ENCODE measurements at regions not wholly inside any gene's neighbourhood (a gene's known extent, or its start where the extent isn't known, plus 50 kb on each side); places are given as distances from the start of the nearest gene placed in this dataset.

DNA sequence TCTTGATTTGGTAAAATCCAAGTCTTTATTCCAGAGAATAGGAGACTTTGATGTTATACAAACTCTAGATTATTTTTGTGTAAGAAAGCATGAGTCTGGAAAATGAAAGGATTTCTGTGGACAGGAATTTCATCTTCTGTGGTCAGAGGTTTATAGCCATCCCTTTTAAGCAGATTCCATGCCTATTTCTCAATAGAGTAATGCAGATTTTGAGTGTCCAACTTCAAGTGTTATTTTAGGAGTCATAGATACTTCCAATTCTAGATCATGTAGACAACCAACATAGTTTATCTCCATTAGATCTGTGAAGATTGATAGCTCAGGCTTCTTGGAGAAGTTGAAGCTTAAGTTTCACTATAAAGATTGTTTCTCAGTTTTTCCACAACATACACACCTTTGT lies 379.7 kb downstream of the PSAT1 start:
- Histone ChIP-seq H3K27me3 (ENCODE audit: control insufficient read depth, insufficient read depth, low read length) (no peaks in the 10 kb centered on the region), H3K4me3 (ENCODE audit: low read length) (no peak overlapping the region), H3K4me1 (ENCODE audit: control insufficient read depth, insufficient read depth, low read length) (no peaks in the 10 kb centered on the region), H3K27ac (ENCODE audit: low read length) (no peak overlapping the region), H3K9me3 (replicated peaks; ENCODE audit: control insufficient read depth, low read depth, low read length) (no peaks in the 10 kb centered on the region), H3K36me3 (ENCODE audit: control insufficient read depth, insufficient read depth, low read length) (no peaks in the 10 kb centered on the region)
- no peak for DNase-seq

DNA sequence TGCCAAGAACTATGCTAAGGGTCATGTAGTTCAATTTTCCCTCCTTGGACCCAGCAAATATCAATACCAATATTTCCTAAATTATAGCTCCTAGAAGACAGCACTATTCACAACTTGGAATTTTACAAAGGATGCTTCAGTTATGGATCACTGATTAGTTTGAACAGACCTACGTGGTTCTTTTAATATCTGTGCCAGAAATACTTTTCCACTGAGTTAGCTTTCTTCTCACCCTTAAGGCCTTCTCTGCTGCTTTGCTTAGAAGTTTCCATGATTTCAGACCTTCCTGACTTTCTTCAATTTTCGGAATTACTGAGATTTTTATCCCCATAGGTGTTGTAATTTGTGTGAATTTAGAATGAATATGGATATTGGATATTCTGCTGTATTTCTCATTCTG lies 380.4 kb downstream of the PSAT1 start:
- Histone ChIP-seq H3K4me1 (ENCODE audit: control insufficient read depth, insufficient read depth, low read length) (no peaks in the 10 kb centered on the region), H3K9me3 (replicated peaks; ENCODE audit: control insufficient read depth, low read depth, low read length) (no peaks in the 10 kb centered on the region), H3K27ac (ENCODE audit: low read length) (no peak overlapping the region), H3K36me3 (ENCODE audit: control insufficient read depth, insufficient read depth, low read length) (no peaks in the 10 kb centered on the region), H3K27me3 (ENCODE audit: control insufficient read depth, insufficient read depth, low read length) (no peaks in the 10 kb centered on the region), H3K4me3 (ENCODE audit: low read length) (no peak overlapping the region)
- WGBS (ENCODE audit: insufficient coverage) = no CpG with 5 or more reads among the region's 2 CpGs
- no peak for DNase-seq

- WGBS (ENCODE audit: insufficient coverage) = 70% methylated on average over 2 of the region's 5 CpGs
These were observed 382.0 kb downstream of the PSAT1 start for GRCh38 chr9:78678877-78679276.

DNA sequence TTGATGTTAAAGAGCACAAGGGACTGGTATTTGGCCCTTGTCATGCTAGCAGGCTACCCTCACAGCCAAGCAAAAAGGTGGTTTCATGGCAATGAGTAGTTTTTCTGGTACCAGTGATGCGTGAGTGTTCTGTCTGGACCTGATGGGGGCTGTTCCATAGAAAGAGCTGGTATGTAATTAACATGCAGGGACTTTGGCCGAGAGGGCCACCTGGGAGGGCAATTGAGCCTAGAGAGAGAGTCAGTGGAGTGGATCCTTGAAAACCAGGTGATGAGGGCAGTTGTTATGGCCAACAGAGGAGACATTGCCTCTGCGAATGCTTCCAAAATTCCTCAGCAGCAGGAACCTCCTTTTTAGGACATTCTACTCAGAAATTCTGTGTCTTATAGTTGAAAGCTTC lies 383.3 kb downstream of the PSAT1 start:
- Histone ChIP-seq H3K4me3 (ENCODE audit: low read length) (no peak overlapping the region), H3K36me3 (ENCODE audit: control insufficient read depth, insufficient read depth, low read length) (no peaks in the 10 kb centered on the region), H3K4me1 (ENCODE audit: control insufficient read depth, insufficient read depth, low read length) (no peaks in the 10 kb centered on the region), H3K27me3 (ENCODE audit: control insufficient read depth, insufficient read depth, low read length) (no peaks in the 10 kb centered on the region), H3K27ac (ENCODE audit: low read length) (no peak overlapping the region), H3K9me3 (replicated peaks; ENCODE audit: control insufficient read depth, low read depth, low read length) (no peaks in the 10 kb centered on the region)
- no peak for DNase-seq
- 75% methylated on average over 2 of the region's 3 CpGs for WGBS (ENCODE audit: insufficient coverage)

More at GRCh38 chr9:78678877-78679276, 382.0 kb downstream of the PSAT1 start:
- H3K4me3 ChIP-seq (ENCODE audit: low read length) = no peak overlapping the region
- H3K4me1 ChIP-seq (ENCODE audit: control insufficient read depth, insufficient read depth, low read length) = no peaks in the 10 kb centered on the region
- no peak for DNase-seq
- no peaks in the 10 kb centered on the region for H3K36me3 ChIP-seq (ENCODE audit: control insufficient read depth, insufficient read depth, low read length)
- H3K9me3 ChIP-seq (replicated peaks; ENCODE audit: control insufficient read depth, low read depth, low read length) = no peaks in the 10 kb centered on the region
- H3K27me3 ChIP-seq (ENCODE audit: control insufficient read depth, insufficient read depth, low read length) = no peaks in the 10 kb centered on the region
- no peak overlapping the region for H3K27ac ChIP-seq (ENCODE audit: low read length)

DNA sequence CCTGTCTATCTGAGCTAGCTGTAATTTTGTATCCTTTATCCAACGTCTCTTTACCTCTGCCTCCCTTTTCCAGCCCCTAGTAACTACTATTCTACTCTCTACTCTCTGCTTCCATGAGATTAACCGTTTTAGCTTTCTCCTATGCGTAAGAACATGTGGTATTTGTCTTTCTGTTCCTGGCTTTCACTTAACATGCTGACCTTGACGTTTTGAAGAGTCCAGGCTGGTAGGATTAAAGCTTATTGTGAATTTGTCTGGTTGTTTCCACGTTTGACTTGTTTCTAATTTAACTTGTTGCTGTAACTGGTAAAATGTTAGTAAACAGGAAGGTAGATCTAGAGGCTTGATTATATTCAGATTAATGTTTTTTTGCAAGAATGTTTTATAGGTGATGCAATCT lies 385.3 kb downstream of the PSAT1 start:
- no peak for DNase-seq
- 0% methylated on average over 1 of the region's 5 CpGs for WGBS (ENCODE audit: insufficient coverage)
- H3K36me3 ChIP-seq (ENCODE audit: control insufficient read depth, insufficient read depth, low read length) = no peaks in the 10 kb centered on the region

GRCh38 chr9:78685471-78685870 lies 388.5 kb downstream of the PSAT1 start:
- peak; percentile 3 for DNase-seq
- H3K36me3 ChIP-seq (ENCODE audit: control insufficient read depth, insufficient read depth, low read length) = no peaks in the 10 kb centered on the region
- H3K27ac ChIP-seq (ENCODE audit: low read length) = no peak overlapping the region
- H3K4me1 ChIP-seq (ENCODE audit: control insufficient read depth, insufficient read depth, low read length) = no peaks in the 10 kb centered on the region
- no CpG with 5 or more reads among the region's 1 CpG for WGBS (ENCODE audit: insufficient coverage)
- H3K4me3 ChIP-seq (ENCODE audit: low read length) = no peak overlapping the region
- H3K9me3 ChIP-seq (replicated peaks; ENCODE audit: control insufficient read depth, low read depth, low read length) = no peaks in the 10 kb centered on the region
- H3K27me3 ChIP-seq (ENCODE audit: control insufficient read depth, insufficient read depth, low read length) = no peaks in the 10 kb centered on the region

More for the DNA sequence above, 385.3 kb downstream of the PSAT1 start:
- Histone ChIP-seq H3K27ac (ENCODE audit: low read length) (no peak overlapping the region), H3K4me3 (ENCODE audit: low read length) (no peak overlapping the region), H3K4me1 (ENCODE audit: control insufficient read depth, insufficient read depth, low read length) (no peaks in the 10 kb centered on the region), H3K27me3 (ENCODE audit: control insufficient read depth, insufficient read depth, low read length) (no peaks in the 10 kb centered on the region), H3K9me3 (replicated peaks; ENCODE audit: control insufficient read depth, low read depth, low read length) (no peaks in the 10 kb centered on the region)

DNA sequence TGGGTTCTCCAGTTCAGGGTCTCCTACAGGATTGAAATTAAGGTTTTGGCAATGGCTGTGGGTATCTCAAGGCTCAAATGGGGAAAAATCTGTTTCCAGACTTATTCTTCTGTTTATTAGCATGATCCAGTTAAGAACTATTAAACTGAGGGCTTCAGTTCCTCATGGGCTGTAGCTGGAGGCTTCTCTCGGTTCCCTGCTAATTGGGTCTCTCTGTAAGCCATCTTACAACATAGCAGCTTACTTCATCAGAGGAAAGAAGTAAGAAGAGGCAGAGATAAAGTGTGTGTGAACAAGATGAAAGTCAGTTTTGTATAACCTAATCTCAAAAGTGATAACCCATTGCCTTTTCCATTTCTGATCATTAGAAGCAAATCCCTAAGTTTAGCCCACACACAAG lies 391.9 kb downstream of the PSAT1 start:
- Histone ChIP-seq H3K4me3 (ENCODE audit: low read length) (no peak overlapping the region), H3K9me3 (replicated peaks; ENCODE audit: control insufficient read depth, low read depth, low read length) (no peaks in the 10 kb centered on the region)

DNA sequence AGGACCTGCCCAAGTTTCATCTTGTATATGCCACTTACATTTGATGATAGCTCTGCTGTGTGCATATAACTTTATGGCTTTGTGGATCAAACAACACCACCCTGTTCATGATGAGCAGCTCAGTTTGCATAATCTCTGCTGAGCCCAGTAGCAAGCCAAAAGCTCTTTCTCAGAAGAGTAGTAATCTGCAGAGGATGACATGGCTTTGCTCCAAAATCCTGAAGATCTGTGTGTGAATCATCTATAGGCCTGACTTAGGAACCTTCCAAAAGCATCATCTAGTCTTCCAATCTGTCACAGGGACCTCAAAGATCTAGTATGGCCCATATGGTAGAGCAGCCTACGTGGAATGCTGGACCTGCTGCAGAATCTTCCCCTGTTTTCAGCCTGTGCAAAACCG lies 394.6 kb downstream of the PSAT1 start:
- Histone ChIP-seq H3K4me1 (ENCODE audit: control insufficient read depth, insufficient read depth, low read length) (no peaks in the 10 kb centered on the region), H3K4me3 (ENCODE audit: low read length) (no peak overlapping the region), H3K27me3 (ENCODE audit: control insufficient read depth, insufficient read depth, low read length) (no peaks in the 10 kb centered on the region), H3K36me3 (ENCODE audit: control insufficient read depth, insufficient read depth, low read length) (no peaks in the 10 kb centered on the region), H3K27ac (ENCODE audit: low read length) (no peak overlapping the region), H3K9me3 (replicated peaks; ENCODE audit: control insufficient read depth, low read depth, low read length) (no peaks in the 10 kb centered on the region)
- no peak for DNase-seq
- 90% methylated on average over 1 of the region's 2 CpGs for WGBS (ENCODE audit: insufficient coverage)

More for the DNA sequence above, 391.9 kb downstream of the PSAT1 start:
- H3K27me3 ChIP-seq (ENCODE audit: control insufficient read depth, insufficient read depth, low read length) = no peaks in the 10 kb centered on the region
- H3K4me1 ChIP-seq (ENCODE audit: control insufficient read depth, insufficient read depth, low read length) = no peaks in the 10 kb centered on the region
- no peaks in the 10 kb centered on the region for H3K36me3 ChIP-seq (ENCODE audit: control insufficient read depth, insufficient read depth, low read length)
- H3K27ac ChIP-seq (ENCODE audit: low read length) = no peak overlapping the region
- WGBS (ENCODE audit: insufficient coverage) = no CpG with 5 or more reads among the region's 1 CpG
- DNase-seq = no peak

- H3K36me3 ChIP-seq (ENCODE audit: control insufficient read depth, insufficient read depth, low read length) = no peaks in the 10 kb centered on the region
- H3K4me3 ChIP-seq (ENCODE audit: low read length) = no peak overlapping the region
- H3K27ac ChIP-seq (ENCODE audit: low read length) = no peak overlapping the region
- H3K27me3 ChIP-seq (ENCODE audit: control insufficient read depth, insufficient read depth, low read length) = no peaks in the 10 kb centered on the region
- WGBS (ENCODE audit: insufficient coverage) = no CpG with 5 or more reads among the region's 3 CpGs
- no peaks in the 10 kb centered on the region for H3K4me1 ChIP-seq (ENCODE audit: control insufficient read depth, insufficient read depth, low read length)
- H3K9me3 ChIP-seq (replicated peaks; ENCODE audit: control insufficient read depth, low read depth, low read length) = no peaks in the 10 kb centered on the region
- no peak for DNase-seq
These were observed 395.9 kb downstream of the PSAT1 start for GRCh38 chr9:78692871-78693270.

DNA sequence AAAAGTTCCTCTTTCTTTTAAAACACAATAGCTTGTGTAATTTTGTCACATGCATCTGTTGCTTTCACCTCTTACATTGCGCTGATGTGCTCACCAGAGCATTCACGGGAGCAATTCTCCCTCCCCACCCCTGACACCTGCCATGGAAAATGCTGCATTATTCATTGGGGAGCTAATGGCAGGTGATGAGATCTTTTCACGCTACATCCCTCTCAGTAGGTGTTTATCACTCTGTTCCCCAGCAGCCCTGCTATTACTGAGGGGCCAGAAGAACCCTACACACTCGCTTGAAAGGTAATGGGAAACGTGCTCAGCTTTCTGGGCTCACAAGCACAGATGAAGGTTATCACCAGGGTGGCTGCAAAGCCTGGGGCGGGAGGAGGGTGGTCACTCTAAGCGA lies 398.0 kb downstream of the PSAT1 start:
- DNase-seq = no peak
- no peak overlapping the region for H3K4me3 ChIP-seq (ENCODE audit: low read length)
- H3K4me1 ChIP-seq (ENCODE audit: control insufficient read depth, insufficient read depth, low read length) = no peaks in the 10 kb centered on the region
- no peaks in the 10 kb centered on the region for H3K9me3 ChIP-seq (replicated peaks; ENCODE audit: control insufficient read depth, low read depth, low read length)
- H3K36me3 ChIP-seq (ENCODE audit: control insufficient read depth, insufficient read depth, low read length) = no peaks in the 10 kb centered on the region
- H3K27ac ChIP-seq (ENCODE audit: low read length) = no peak overlapping the region
- no peaks in the 10 kb centered on the region for H3K27me3 ChIP-seq (ENCODE audit: control insufficient read depth, insufficient read depth, low read length)
- WGBS (ENCODE audit: insufficient coverage) = 59% methylated on average over 4 of the region's 7 CpGs

DNA sequence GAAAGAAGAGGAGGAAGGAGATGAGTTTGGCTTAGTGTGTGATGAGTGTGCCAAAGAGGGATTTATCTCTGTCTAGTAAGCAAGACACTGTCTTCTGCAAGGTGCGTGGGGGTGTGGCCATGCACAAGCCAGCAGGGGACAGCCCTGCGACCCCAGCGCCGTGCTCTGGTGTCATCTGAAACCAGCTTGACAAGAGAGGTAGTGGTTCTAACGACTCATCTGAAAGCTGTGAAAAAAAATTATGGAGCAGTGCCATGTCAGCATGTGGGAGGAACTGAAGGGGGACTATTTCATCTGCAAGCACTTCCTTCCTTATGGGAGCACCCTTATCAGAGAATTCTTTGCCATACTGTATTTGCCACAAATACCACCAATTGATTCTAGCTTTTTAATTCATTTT lies 398.6 kb downstream of the PSAT1 start:
- Histone ChIP-seq H3K36me3 (ENCODE audit: control insufficient read depth, insufficient read depth, low read length) (no peaks in the 10 kb centered on the region), H3K27ac (ENCODE audit: low read length) (no peak overlapping the region), H3K4me3 (ENCODE audit: low read length) (no peak overlapping the region), H3K27me3 (ENCODE audit: control insufficient read depth, insufficient read depth, low read length) (no peaks in the 10 kb centered on the region), H3K4me1 (ENCODE audit: control insufficient read depth, insufficient read depth, low read length) (no peaks in the 10 kb centered on the region), H3K9me3 (replicated peaks; ENCODE audit: control insufficient read depth, low read depth, low read length) (no peaks in the 10 kb centered on the region)
- 100% methylated on average over 1 of the region's 5 CpGs for WGBS (ENCODE audit: insufficient coverage)
- peak; percentile 18 for DNase-seq

Measured in muscle of leg (tissue), 3 donors.